GM10248 (cell line): ENCODE measurements at regions not wholly inside any gene's neighbourhood (a gene's known extent, or its start where the extent isn't known, plus 50 kb on each side); places are given as distances from the start of the nearest gene placed in this dataset.

Experiments used
- CTCF ChIA-PET: fragments of 300-600 bp; sonication (Branson Sonifier 250); formaldehyde crosslinking; extraction: SDS; loops from one replicate; lab custom pipeline; 2021; ENCODE audit warnings: antibody characterized with exemption; lab: Yijun Ruan, JAX
- POLR2A ChIA-PET: fragments of 350-650 bp; sonication (Branson Sonifier 250); formaldehyde crosslinking; extraction: SDS; loops from one replicate; lab custom pipeline; 2020; ENCODE audit warnings: antibody characterized with exemption; lab: Yijun Ruan, JAX
- DNase-seq: peaks from one replicate; pipeline ENCODE4 v3.0.0; 2012; ENCODE audit errors: extremely low spot score
- CTCF ChIP-seq: IDR thresholded peaks from 2 replicates; pipeline ENCODE4 v1.5.1; 2012; ENCODE audit warnings: mild to moderate bottlenecking, low read depth; ENCODE audit errors: extremely low read depth, missing control alignments, control extremely low read depth

GRCh38 chr6:44053760-44054556 is 73.3 kb downstream of the MRPL14 start:
- DNase-seq: no peak
- no peak for TF ChIP-seq CTCF
- ChIA-PET POLR2A (no interaction called here), CTCF (interaction anchor here (1.4 to 3.1 kb wide), 5 partner anchors 9 to 284 kb away, joined by 3 to 24 read pairs (median 5); partner anchors contain the start of gene VEGFA)

GRCh38 chr6:44053106-44053756 is 74.0 kb downstream of the MRPL14 start:
- POLR2A ChIA-PET: no interaction called here

GRCh38 chr6:44052419-44053023 is 74.7 kb downstream of the MRPL14 start:
- no peak for TF ChIP-seq CTCF
- POLR2A ChIA-PET: no interaction called here
- no peak for DNase-seq
- CTCF ChIA-PET: interaction anchor here (1.4 to 3.1 kb wide), 5 partner anchors 10 to 283 kb away, joined by 3 to 24 read pairs (median 5); partner anchors contain the start of gene VEGFA

More at GRCh38 chr6:44053106-44053756, 74.0 kb downstream of the MRPL14 start:
- no peak for TF ChIP-seq CTCF
- CTCF ChIA-PET: interaction anchor here (1.4 to 3.1 kb wide), 5 partner anchors 10 to 284 kb away, joined by 3 to 24 read pairs (median 5); partner anchors contain the start of gene VEGFA
- DNase-seq: no peak

GRCh38 chr6:44051515-44051914 is 75.7 kb downstream of the MRPL14 start:
- TF ChIP-seq CTCF: no peak
- ChIA-PET POLR2A (no interaction called here), CTCF (interaction anchor here (1.2 to 2.9 kb wide), 4 partner anchors 11 to 282 kb away, joined by 3 to 24 read pairs (median 4); partner anchors contain the start of gene VEGFA)
- no peak for DNase-seq

- ChIA-PET POLR2A (no interaction called here), CTCF (interaction anchor here (1.2 to 1.4 kb wide), 3 partner anchors 12 to 281 kb away, joined by 3 to 5 read pairs (median 4); partner anchors contain the start of gene VEGFA)
- no peak for DNase-seq
- TF ChIP-seq CTCF: no peak
Observed at GRCh38 chr6:44050872-44051505, 76.3 kb downstream of the MRPL14 start.
